GM12878 (cell line): ENCODE measurements at regions not wholly inside any gene's neighbourhood (a gene's known extent, or its start where the extent isn't known, plus 50 kb on each side); places are given as distances from the start of the nearest gene placed in this dataset.

Experiments
- ATAC-seq: fragments of 200-7000 bp; cut with Tn5 transposase; 3 replicates; pipeline ENCODE4 v1.9.1; 2020; ENCODE audit warnings: mild to moderate bottlenecking, moderate library complexity
- BruUV-seq: library from RNA; stranded (reverse); fragments of 400-500 nt; replicated peaks from 2 replicates; lab custom pipeline; 2021; lab: Mats Ljungman, UMichigan
- CTCF ChIA-PET: fragments of 300-600 bp; sonication (Branson Sonifier 250); formaldehyde crosslinking; extraction: SDS; loops from one replicate; lab custom pipeline; 2021; ENCODE audit warnings: inconsistent platforms; lab: Yijun Ruan, JAX
- POLR2A ChIA-PET: fragments of 350-600 bp; formaldehyde crosslinking; extraction: SDS; loops from one replicate; lab custom pipeline; 2021; ENCODE audit warnings: inconsistent platforms; lab: Charles Lee
- RAD21 ChIA-PET: fragments of 300-600 bp; sonication (Branson Sonifier 250); formaldehyde crosslinking; loops from one replicate; lab custom pipeline; 2023; ENCODE audit warnings: antibody characterized with exemption; ENCODE audit not compliant: unreplicated experiment; lab: Charles Lee
- SMC1A ChIA-PET: fragments of 300-600 bp; sonication (Branson Sonifier 250); formaldehyde crosslinking; loops from one replicate; lab custom pipeline; 2023; ENCODE audit not compliant: unreplicated experiment, uncharacterized antibody; lab: Charles Lee
- DNase-seq: peaks from one replicate; pipeline ENCODE4 v3.0.0-alpha.2; 2011; ENCODE audit warnings: low read depth, low spot score
- FAIRE-seq: peaks from 3 replicates; lab custom pipeline; 2011; peaks lifted over from hg19 to GRCh38; lab: Jason Lieb, UNC
- H2AFZ ChIP-seq: 2 replicates; pipeline ENCODE4 v1.6.0; 2011; ENCODE audit warnings: low read depth, low read length, control low read depth; ENCODE audit not compliant: control insufficient read depth
- H3K27ac ChIP-seq: 2 replicates; pipeline ENCODE4 v1.5.1; 2011; ENCODE audit warnings: control low read depth; ENCODE audit not compliant: control insufficient read depth, insufficient read depth
- H3K27me3 ChIP-seq, 2 experiments: replicated peaks in 1 of 2; 2 replicates each; pipeline versions ENCODE4 v1.6.0 to v1.6.1; 2011; ENCODE audit warnings: low read length in 1 of 2; ENCODE audit not compliant: control insufficient read depth in 2 of 2, insufficient read depth in 2 of 2
- H3K36me3 ChIP-seq, 2 experiments: 2 replicates each; pipeline ENCODE4 v1.5.1; 2011; ENCODE audit warnings: low read length in 1 of 2; ENCODE audit not compliant: control insufficient read depth in 2 of 2, insufficient read depth in 2 of 2
- H3K4me1 ChIP-seq: 2 replicates; pipeline ENCODE4 v1.6.1; 2011; ENCODE audit warnings: mild to moderate bottlenecking, low read length, moderate library complexity, mixed read lengths; ENCODE audit not compliant: control insufficient read depth, insufficient read depth
- H3K4me2 ChIP-seq: 2 replicates; pipeline ENCODE4 v1.6.0; 2011; ENCODE audit warnings: control low read depth; ENCODE audit not compliant: control insufficient read depth, insufficient read depth
- H3K4me3 ChIP-seq: fragments of 200-600 bp; sonication (generic); 2 replicates; pipeline ENCODE4 v1.5.1; 2016
- H3K79me2 ChIP-seq: 2 replicates; pipeline ENCODE4 v1.6.0; 2011; ENCODE audit warnings: low read length; ENCODE audit not compliant: control insufficient read depth, insufficient read depth
- H3K9ac ChIP-seq: 2 replicates; pipeline ENCODE4 v1.8.0; 2011; ENCODE audit warnings: low read length, control low read depth, mixed read lengths; ENCODE audit not compliant: control insufficient read depth, insufficient read depth
- H3K9me3 ChIP-seq: replicated peaks from 3 replicates; pipeline ENCODE4 v1.5.1; 2011; ENCODE audit warnings: mild to moderate bottlenecking, low read length; ENCODE audit not compliant: control insufficient read depth, insufficient read depth
- H4K20me1 ChIP-seq: 2 replicates; pipeline ENCODE4 v1.6.0; 2011; ENCODE audit not compliant: control insufficient read depth, insufficient read depth
- CBX3 ChIP-seq: fragments of 200-600 bp; sonication (generic); IDR thresholded peaks from 2 replicates; pipeline ENCODE4 v1.6.1; 2016; ENCODE audit warnings: low read depth, borderline replicate concordance
- HDAC6 ChIP-seq: fragments of 200-600 bp; sonication (generic); IDR thresholded peaks from one replicate; pipeline ENCODE4 v1.8.0; 2017; ENCODE audit warnings: antibody characterized with exemption; ENCODE audit not compliant: unreplicated experiment
- MXI1 ChIP-seq: fragments of 150-350 bp; IDR thresholded peaks from 2 replicates; pipeline ENCODE4 v1.6.1; 2011; ENCODE audit warnings: low read depth, mild to moderate bottlenecking, inconsistent platforms, low read length, improper control_type of control experiment
- NBN ChIP-seq: fragments of 450-650 bp; IDR thresholded peaks from 2 replicates; pipeline ENCODE4 v1.6.1; 2016
- RFX5 ChIP-seq: IDR thresholded peaks from 2 replicates; pipeline ENCODE4 v1.6.1; 2011; ENCODE audit warnings: low read depth, low read length, improper control_type of control experiment
- RUNX3 ChIP-seq: IDR thresholded peaks from 2 replicates; pipeline ENCODE4 v1.6.1; 2012; ENCODE audit warnings: low read length, inconsistent platforms
- STAT3 ChIP-seq: IDR thresholded peaks from 2 replicates; pipeline ENCODE4 v1.6.1; 2011; ENCODE audit warnings: low read depth, low read length, improper control_type of control experiment
- SUZ12 ChIP-seq: fragments of 200-600 bp; sonication (generic); IDR thresholded peaks from one replicate; pipeline ENCODE4 v1.6.1; 2018; ENCODE audit warnings: antibody characterized with exemption, mild to moderate bottlenecking; ENCODE audit not compliant: unreplicated experiment
- WGBS: methylation state at CpG from one replicate; pipeline ENCODE4 v1.1.6; 2016; ENCODE audit warnings: low lambda C conversion rate; ENCODE audit not compliant: insufficient replicate concordance, insufficient coverage; ENCODE audit errors: missing lambda C conversion rate; 5-methylcytosine and 5-hydroxymethylcytosine counted together
- in situ Hi-C: fragments of 300-500 bp; cut with MboI; formaldehyde crosslinking; loops from 9 replicates; pipeline ENCODE4 v1.14.3; 2018; ENCODE audit warnings: mixed read lengths
- intact Hi-C: fragments of 100-400 bp; cut with micrococcal nuclease; formaldehyde crosslinking; loops from one replicate; pipeline ENCODE4 v1.14.2; 2022; ENCODE audit not compliant: unreplicated experiment
- TF ChIP-seq, protein P1 (sequence below): fragments of 450-650 bp; IDR thresholded peaks from 2 replicates; pipeline ENCODE4 v1.6.1; 2017; ENCODE audit warnings: mild to moderate bottlenecking, low read depth, inconsistent platforms; ENCODE audit not compliant: poor library complexity, severe bottlenecking

DNA sequence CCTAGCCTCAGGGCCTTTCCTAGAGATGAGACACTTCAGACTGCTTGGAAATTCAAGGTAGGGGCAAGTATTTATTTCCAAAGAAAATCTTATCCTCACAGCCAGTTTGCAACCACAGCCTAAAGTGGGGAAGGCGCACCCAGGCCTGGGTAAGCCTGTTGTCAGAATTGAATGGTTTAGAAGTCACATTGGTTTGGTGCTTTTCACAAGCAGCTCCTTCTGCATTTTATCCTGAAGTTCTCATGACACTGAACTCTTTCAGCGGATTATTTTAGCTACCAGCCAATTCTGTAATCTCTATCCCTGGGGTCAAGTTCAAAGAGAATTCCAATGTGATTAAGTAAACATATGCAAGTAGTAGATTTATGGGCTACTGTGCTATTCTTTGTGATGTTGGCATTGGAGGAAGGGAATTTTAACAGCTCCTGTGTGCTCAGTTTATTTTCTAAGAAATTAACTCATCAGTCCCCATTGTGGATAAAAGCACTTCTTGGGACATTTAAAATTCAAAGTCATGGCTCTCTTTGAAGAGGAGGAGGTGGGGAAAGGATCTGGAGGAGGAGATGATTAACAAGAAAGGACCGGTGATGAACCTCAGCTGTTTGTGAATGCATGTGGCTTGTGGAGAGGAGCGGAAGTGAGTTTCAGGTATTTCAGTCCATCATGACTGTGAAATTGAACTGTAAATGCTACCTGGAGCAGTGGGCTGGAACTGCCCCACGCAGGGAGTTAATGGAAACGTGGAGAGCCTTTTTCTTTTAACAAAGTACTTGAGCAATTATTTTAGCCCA is 90.2 kb upstream of the CACUL1 start:
- DNase-seq (no peak), ATAC-seq (no peak), FAIRE-seq (no peak)
- Histone ChIP-seq H3K27me3 (no peaks in the 10 kb centered on the region), H3K36me3 (no peaks in the 10 kb centered on the region), H3K79me2 (no peaks in the 10 kb centered on the region), H3K4me3 (no peak overlapping the region), H3K27ac (no peak overlapping the region), H4K20me1 (no peaks in the 10 kb centered on the region), H2AFZ (no peak overlapping the region), H3K9me3 (no peaks in the 10 kb centered on the region), H3K9ac (no peak overlapping the region), H3K4me1 (no peaks in the 10 kb centered on the region), H3K4me2 (no peak overlapping the region)
- 29% methylated on average over 6 of the region's 6 CpGs for WGBS
- ChIA-PET SMC1A (interaction anchor here (0.9 kb wide), 1 partner anchor 120 kb away, joined by 3 read pairs; no protein-coding TSS in a partner anchor), CTCF (interaction anchor here (1.2 kb wide), 1 partner anchor 275 kb away, joined by 3 read pairs; no protein-coding TSS in a partner anchor), POLR2A (no interaction called here), RAD21 (no interaction called here)
- in situ Hi-C loops (no loop called here), intact Hi-C loops (no loop called here)
- BruUV-seq: no TSS peak
- TF ChIP-seq NBN (no peak), RUNX3 (no peak), CBX3 (no peak), SUZ12 (no peak), RFX5 (no peak), MXI1 (no peak), HDAC6 (no peak), STAT3 (no peak)
- TF ChIP-seq, protein P1, sequence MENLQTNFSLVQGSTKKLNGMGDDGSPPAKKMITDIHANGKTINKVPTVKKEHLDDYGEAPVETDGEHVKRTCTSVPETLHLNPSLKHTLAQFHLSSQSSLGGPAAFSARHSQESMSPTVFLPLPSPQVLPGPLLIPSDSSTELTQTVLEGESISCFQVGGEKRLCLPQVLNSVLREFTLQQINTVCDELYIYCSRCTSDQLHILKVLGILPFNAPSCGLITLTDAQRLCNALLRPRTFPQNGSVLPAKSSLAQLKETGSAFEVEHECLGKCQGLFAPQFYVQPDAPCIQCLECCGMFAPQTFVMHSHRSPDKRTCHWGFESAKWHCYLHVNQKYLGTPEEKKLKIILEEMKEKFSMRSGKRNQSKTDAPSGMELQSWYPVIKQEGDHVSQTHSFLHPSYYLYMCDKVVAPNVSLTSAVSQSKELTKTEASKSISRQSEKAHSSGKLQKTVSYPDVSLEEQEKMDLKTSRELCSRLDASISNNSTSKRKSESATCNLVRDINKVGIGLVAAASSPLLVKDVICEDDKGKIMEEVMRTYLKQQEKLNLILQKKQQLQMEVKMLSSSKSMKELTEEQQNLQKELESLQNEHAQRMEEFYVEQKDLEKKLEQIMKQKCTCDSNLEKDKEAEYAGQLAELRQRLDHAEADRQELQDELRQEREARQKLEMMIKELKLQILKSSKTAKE: no peak
